Smooth muscle cell (in vitro differentiated cells): ENCODE measurements at regions not wholly inside any gene's neighbourhood (a gene's known extent, or its start where the extent isn't known, plus 50 kb on each side); places are given as distances from the start of the nearest gene placed in this dataset.

Source experiments
- DNase-seq: peaks from one replicate; lab custom pipeline; 2025; ENCODE audit not compliant: unreplicated experiment; lab: John Stamatoyannopoulos, UW
- H2AFZ ChIP-seq: fragments of 200-600 bp; sonication (generic); 2 replicates; pipeline ENCODE4 v1.6.0; 2016; ENCODE audit warnings: antibody characterized with exemption, low read depth, mild to moderate bottlenecking
- H3F3A ChIP-seq: fragments of 200-600 bp; sonication (generic); 2 replicates; pipeline ENCODE4 v1.6.0; 2017; ENCODE audit warnings: antibody characterized with exemption, low read depth
- H3K27ac ChIP-seq: fragments of 200-600 bp; sonication (generic); 2 replicates; pipeline ENCODE4 v1.5.1; 2016; ENCODE audit warnings: low read depth, mild to moderate bottlenecking
- H3K27me3 ChIP-seq: fragments of 200-600 bp; sonication (generic); 2 replicates; pipeline ENCODE4 v1.6.1; 2016; ENCODE audit warnings: low read depth, mild to moderate bottlenecking
- H3K36me3 ChIP-seq: fragments of 200-600 bp; sonication (generic); 2 replicates; pipeline ENCODE4 v1.5.1; 2016; ENCODE audit warnings: low read depth
- H3K4me1 ChIP-seq: fragments of 200-600 bp; sonication (generic); 2 replicates; pipeline ENCODE4 v1.5.1; 2016; ENCODE audit warnings: low read depth
- H3K4me2 ChIP-seq: fragments of 200-600 bp; sonication (generic); 2 replicates; pipeline ENCODE4 v1.6.0; 2016; ENCODE audit warnings: mild to moderate bottlenecking
- H3K4me3 ChIP-seq: fragments of 200-600 bp; sonication (generic); 2 replicates; pipeline ENCODE4 v1.5.1; 2016; ENCODE audit warnings: mild to moderate bottlenecking
- H3K79me2 ChIP-seq: fragments of 200-600 bp; sonication (generic); 2 replicates; pipeline ENCODE4 v1.6.0; 2016; ENCODE audit warnings: low read depth, mild to moderate bottlenecking
- H3K9ac ChIP-seq: fragments of 200-600 bp; sonication (generic); 2 replicates; pipeline ENCODE4 v1.6.0; 2016; ENCODE audit warnings: low read depth
- H3K9me3 ChIP-seq: fragments of 200-600 bp; sonication (generic); replicated peaks from 2 replicates; pipeline ENCODE4 v1.5.1; 2016; ENCODE audit warnings: low read depth
- H4K20me1 ChIP-seq: fragments of 200-600 bp; sonication (generic); 2 replicates; pipeline ENCODE4 v1.6.0; 2016; ENCODE audit warnings: low read depth
- WGBS: methylation state at CpG from one replicate; pipeline ENCODE4 v1.1.7; 2016; ENCODE audit warnings: low lambda C conversion rate; 5-methylcytosine and 5-hydroxymethylcytosine counted together
- TF ChIP-seq, protein P1 (sequence below): fragments of 200-600 bp; sonication (generic); IDR thresholded peaks from 2 replicates; pipeline ENCODE4 v1.5.1; 2017; ENCODE audit warnings: borderline replicate concordance, mild to moderate bottlenecking, antibody characterized with exemption; ENCODE audit not compliant: insufficient read depth, poor library complexity, severe bottlenecking

DNA sequence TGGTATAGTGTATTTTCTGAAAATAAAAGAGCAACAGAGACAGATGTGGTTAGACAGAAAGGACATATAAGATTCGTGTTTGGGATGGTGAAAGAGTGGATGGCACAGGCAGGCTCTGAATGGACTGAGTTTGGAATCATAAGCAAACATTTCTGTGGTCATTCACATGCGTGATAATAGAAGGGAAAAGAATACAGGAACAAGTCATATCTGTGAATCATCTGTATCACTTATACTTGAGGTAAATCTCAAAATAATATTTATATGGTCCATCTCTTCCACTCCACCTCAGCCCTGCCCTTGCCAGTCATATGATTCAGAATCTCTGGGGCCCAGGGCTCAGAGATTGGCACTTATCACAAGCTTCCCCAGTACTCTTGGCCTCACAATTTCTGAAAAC is 535.1 kb downstream of the BCKDHB start:
- H3K4me1 ChIP-seq = no peaks in the 10 kb centered on the region
- H3K27ac ChIP-seq = no peak overlapping the region
- TF ChIP-seq, protein P1, sequence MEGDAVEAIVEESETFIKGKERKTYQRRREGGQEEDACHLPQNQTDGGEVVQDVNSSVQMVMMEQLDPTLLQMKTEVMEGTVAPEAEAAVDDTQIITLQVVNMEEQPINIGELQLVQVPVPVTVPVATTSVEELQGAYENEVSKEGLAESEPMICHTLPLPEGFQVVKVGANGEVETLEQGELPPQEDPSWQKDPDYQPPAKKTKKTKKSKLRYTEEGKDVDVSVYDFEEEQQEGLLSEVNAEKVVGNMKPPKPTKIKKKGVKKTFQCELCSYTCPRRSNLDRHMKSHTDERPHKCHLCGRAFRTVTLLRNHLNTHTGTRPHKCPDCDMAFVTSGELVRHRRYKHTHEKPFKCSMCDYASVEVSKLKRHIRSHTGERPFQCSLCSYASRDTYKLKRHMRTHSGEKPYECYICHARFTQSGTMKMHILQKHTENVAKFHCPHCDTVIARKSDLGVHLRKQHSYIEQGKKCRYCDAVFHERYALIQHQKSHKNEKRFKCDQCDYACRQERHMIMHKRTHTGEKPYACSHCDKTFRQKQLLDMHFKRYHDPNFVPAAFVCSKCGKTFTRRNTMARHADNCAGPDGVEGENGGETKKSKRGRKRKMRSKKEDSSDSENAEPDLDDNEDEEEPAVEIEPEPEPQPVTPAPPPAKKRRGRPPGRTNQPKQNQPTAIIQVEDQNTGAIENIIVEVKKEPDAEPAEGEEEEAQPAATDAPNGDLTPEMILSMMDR = no peak
- no peak overlapping the region for H3K4me3 ChIP-seq
- DNase-seq = no peak
- H2AFZ ChIP-seq = no peak overlapping the region
- no peaks in the 10 kb centered on the region for H3K9me3 ChIP-seq
- no peaks in the 10 kb centered on the region for H3F3A ChIP-seq
- H4K20me1 ChIP-seq = no peaks in the 10 kb centered on the region
- H3K36me3 ChIP-seq = no peaks in the 10 kb centered on the region
- H3K9ac ChIP-seq = no peak overlapping the region
- no peak overlapping the region for H3K4me2 ChIP-seq
- H3K27me3 ChIP-seq = no peaks in the 10 kb centered on the region
- 70% methylated on average over 2 of the region's 2 CpGs for WGBS
- H3K79me2 ChIP-seq = no peaks in the 10 kb centered on the region

GRCh38 chr6:80640176-80640575 is 533.7 kb downstream of the BCKDHB start:
- Histone ChIP-seq H3K9me3 (no peaks in the 10 kb centered on the region), H3K4me1 (no peaks in the 10 kb centered on the region), H2AFZ (no peak overlapping the region), H4K20me1 (no peaks in the 10 kb centered on the region), H3K79me2 (no peaks in the 10 kb centered on the region), H3K36me3 (no peaks in the 10 kb centered on the region), H3K27me3 (no peaks in the 10 kb centered on the region), H3F3A (no peaks in the 10 kb centered on the region), H3K4me3 (no peak overlapping the region), H3K27ac (peak overlapping the region; percentile 92), H3K4me2 (no peak overlapping the region), H3K9ac (no peak overlapping the region)
- TF ChIP-seq, protein P1 = no peak
- WGBS = 62% methylated on average over 1 of the region's 1 CpG
- no peak for DNase-seq

DNA sequence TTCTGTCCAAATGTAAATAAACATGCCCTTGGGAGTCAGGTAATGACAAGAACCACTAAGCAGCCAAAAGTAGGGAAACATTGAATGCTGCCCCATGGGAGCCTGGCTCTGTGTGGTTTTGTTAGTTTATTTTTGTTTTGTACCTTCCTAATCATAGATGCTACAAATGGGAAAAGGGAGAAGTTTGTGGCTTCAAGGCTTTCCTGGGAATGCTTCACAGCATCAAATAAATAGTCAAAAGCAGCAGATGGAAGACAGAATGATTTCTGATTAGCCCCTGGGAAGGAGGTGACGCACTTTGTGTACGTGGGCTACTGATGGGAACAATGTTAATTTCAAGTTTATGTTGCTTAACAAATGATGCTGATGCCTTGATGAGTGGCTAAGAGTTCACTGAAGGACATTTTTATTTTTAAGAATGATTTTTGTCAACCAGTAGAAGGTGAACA is 532.7 kb downstream of the BCKDHB start:
- TF ChIP-seq, protein P1 = no peak
- H3K4me3 ChIP-seq = no peak overlapping the region
- peak overlapping the region; percentile 92 for H3K27ac ChIP-seq
- 72% methylated on average over 2 of the region's 2 CpGs for WGBS
- no peaks in the 10 kb centered on the region for H3K36me3 ChIP-seq
- peak overlapping the region; percentile 77 for H3K4me2 ChIP-seq
- H2AFZ ChIP-seq = peak overlapping the region; percentile 73
- no peak for DNase-seq
- no peaks in the 10 kb centered on the region for H3K9me3 ChIP-seq
- no peaks in the 10 kb centered on the region for H3K79me2 ChIP-seq
- peak overlapping the region; percentile 79 for H3K9ac ChIP-seq
- H3F3A ChIP-seq = no peaks in the 10 kb centered on the region
- H4K20me1 ChIP-seq = no peaks in the 10 kb centered on the region
- no peaks in the 10 kb centered on the region for H3K4me1 ChIP-seq
- H3K27me3 ChIP-seq = no peaks in the 10 kb centered on the region
